ENCODE measurements at regions not wholly inside any gene's neighbourhood (a gene's known extent, or its start where the extent isn't known, plus 50 kb on each side); places are given as distances from the start of the nearest gene placed in this dataset.

- H3K27ac ChIP-seq: no peak overlapping the region
Measured at GRCh38 chr3:30292192-30292893, 314.1 kb upstream of the TGFBR2 start.

GRCh38 chr3:30293621-30294240, 312.7 kb upstream of the TGFBR2 start:
- TF ChIP-seq CTCF (conservative IDR thresholded peaks at IDR 0.05): no peak
- no peak for TF ChIP-seq ZFX (IDR thresholded peaks at IDR 0.05)
- no peak overlapping the region for H3K27ac ChIP-seq

More at GRCh38 chr3:30292192-30292893, 314.1 kb upstream of the TGFBR2 start:
- TF ChIP-seq CTCF (conservative IDR thresholded peaks at IDR 0.05): no peak

- no peak for TF ChIP-seq ZFX (IDR thresholded peaks at IDR 0.05)
- no peak for TF ChIP-seq CTCF (conservative IDR thresholded peaks at IDR 0.05)
- H3K27ac ChIP-seq: no peak overlapping the region
Measured at GRCh38 chr3:30294241-30294667, 312.1 kb upstream of the TGFBR2 start.

- no peak overlapping the region for H3K27ac ChIP-seq
- no peak for TF ChIP-seq CTCF (conservative IDR thresholded peaks at IDR 0.05)
- no peak for TF ChIP-seq ZFX (IDR thresholded peaks at IDR 0.05)
Measured at GRCh38 chr3:30297112-30297511, 309.3 kb upstream of the TGFBR2 start.

GRCh38 chr3:30299674-30300385, 306.6 kb upstream of the TGFBR2 start:
- H3K27ac ChIP-seq: no peak overlapping the region
- TF ChIP-seq ZFX (IDR thresholded peaks at IDR 0.05) (no peak), CTCF (conservative IDR thresholded peaks at IDR 0.05) (no peak)

GRCh38 chr3:30300809-30301208, 305.6 kb upstream of the TGFBR2 start:
- TF ChIP-seq CTCF (conservative IDR thresholded peaks at IDR 0.05) (no peak), ZFX (IDR thresholded peaks at IDR 0.05) (no peak)
- H3K27ac ChIP-seq: no peak overlapping the region

DNA sequence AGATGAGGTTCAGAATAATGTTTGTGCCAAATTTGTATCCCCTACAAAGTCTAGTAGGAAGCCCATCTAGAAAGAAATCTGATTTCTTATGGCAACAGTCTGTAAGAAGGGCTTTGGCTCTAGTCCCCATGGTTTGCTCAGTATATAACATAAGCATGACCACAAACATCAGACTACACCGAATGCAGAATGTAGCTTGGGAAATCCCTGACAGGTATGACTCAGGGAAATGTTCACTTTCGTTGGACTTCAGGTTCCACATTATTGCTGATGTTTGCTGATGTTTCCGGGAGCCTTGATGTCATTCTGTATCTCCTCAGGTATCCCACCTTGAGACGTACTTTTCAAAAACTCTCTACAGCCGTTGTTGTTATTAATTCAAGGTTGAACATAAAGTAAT, 304.4 kb upstream of the TGFBR2 start:
- TF ChIP-seq ZFX (IDR thresholded peaks at IDR 0.05) (no peak), CTCF (conservative IDR thresholded peaks at IDR 0.05) (no peak)
- H3K27ac ChIP-seq: no peak overlapping the region
